Loucy (cell line): ENCODE measurements at regions not wholly inside any gene's neighbourhood (a gene's known extent, or its start where the extent isn't known, plus 50 kb on each side); places are given as distances from the start of the nearest gene placed in this dataset.

Experiments
- H2AFZ ChIP-seq: fragments of 200-600 bp; sonication (generic); 2 replicates; pipeline ENCODE4 v1.6.0; 2016; ENCODE audit warnings: antibody characterized with exemption, mild to moderate bottlenecking, low read length, moderate library complexity
- H3F3A ChIP-seq: fragments of 200-600 bp; 2 replicates; pipeline ENCODE4 v1.6.0; 2016; ENCODE audit warnings: antibody characterized with exemption, low read depth, mild to moderate bottlenecking
- H3K27me3 ChIP-seq: fragments of 200-600 bp; sonication (generic); 2 replicates; pipeline ENCODE4 v1.6.1; 2014; ENCODE audit warnings: low read length, mild to moderate bottlenecking; ENCODE audit not compliant: insufficient read depth, poor library complexity, severe bottlenecking
- H3K36me3 ChIP-seq: fragments of 200-600 bp; sonication (generic); 2 replicates; pipeline ENCODE4 v1.6.1; 2016; ENCODE audit warnings: low read length; ENCODE audit not compliant: insufficient read depth
- H3K4me1 ChIP-seq: fragments of 200-600 bp; sonication (generic); 2 replicates; pipeline ENCODE4 v1.5.1; 2014; ENCODE audit warnings: low read length, mild to moderate bottlenecking; ENCODE audit not compliant: insufficient read depth, poor library complexity, severe bottlenecking
- H3K4me2 ChIP-seq: fragments of 200-600 bp; sonication (generic); 2 replicates; pipeline ENCODE4 v1.6.0; 2014; ENCODE audit warnings: antibody characterized with exemption, low read length, low read depth, mild to moderate bottlenecking; ENCODE audit not compliant: poor library complexity, severe bottlenecking
- H3K4me3 ChIP-seq: fragments of 200-600 bp; sonication (generic); 2 replicates; pipeline ENCODE4 v1.5.1; 2014; ENCODE audit warnings: low read length, mild to moderate bottlenecking, mixed read lengths; ENCODE audit not compliant: poor library complexity, severe bottlenecking
- H3K79me2 ChIP-seq: fragments of 200-600 bp; sonication (generic); 2 replicates; pipeline ENCODE4 v1.6.1; 2014; ENCODE audit warnings: low read length; ENCODE audit not compliant: insufficient read depth
- H3K9ac ChIP-seq: fragments of 200-600 bp; sonication (generic); 2 replicates; pipeline ENCODE4 v1.6.0; 2014; ENCODE audit warnings: mild to moderate bottlenecking, low read depth, low read length, moderate library complexity; ENCODE audit not compliant: poor library complexity, severe bottlenecking
- H3K9me2 ChIP-seq: fragments of 200-600 bp; sonication (generic); replicated peaks from 2 replicates; pipeline ENCODE4 v1.6.1; 2016; ENCODE audit warnings: low read depth, low read length, mixed read lengths
- H3K9me3 ChIP-seq: fragments of 200-600 bp; sonication (generic); 2 replicates; pipeline ENCODE4 v1.6.1; 2014; ENCODE audit warnings: mild to moderate bottlenecking, antibody characterized with exemption, low read length, low read depth; ENCODE audit not compliant: insufficient read depth
- H4K20me1 ChIP-seq: fragments of 200-600 bp; sonication (generic); 2 replicates; pipeline ENCODE4 v1.6.0; 2014; ENCODE audit warnings: antibody characterized with exemption, low read length, mild to moderate bottlenecking; ENCODE audit not compliant: insufficient read depth, poor library complexity, severe bottlenecking
- CTCF ChIP-seq: fragments of 200-600 bp; sonication (generic); conservative IDR thresholded peaks from 2 replicates; pipeline ENCODE4 v1.5.1; 2014; ENCODE audit warnings: mild to moderate bottlenecking, antibody characterized with exemption, low read length
- EZH2phosphoT487 ChIP-seq: fragments of 200-600 bp; IDR thresholded peaks from 2 replicates; pipeline ENCODE4 v1.6.1; 2018; ENCODE audit warnings: antibody characterized with exemption, mild to moderate bottlenecking, moderate library complexity, borderline replicate concordance

GRCh38 chr6:159620947-159621346, 72.1 kb downstream of the SOD2 start:
- Histone ChIP-seq H3K36me3 (no peaks in the 10 kb centered on the region), H3K9me2 (no peaks in the 10 kb centered on the region), H3K79me2 (no peaks in the 10 kb centered on the region), H3K9me3 (no peaks in the 10 kb centered on the region), H3K4me2 (no peak overlapping the region), H3F3A (no peaks in the 10 kb centered on the region), H4K20me1 (no peaks in the 10 kb centered on the region), H3K27me3 (no peaks in the 10 kb centered on the region), H2AFZ (no peak overlapping the region), H3K4me1 (no peaks in the 10 kb centered on the region), H3K9ac (no peak overlapping the region), H3K4me3 (no peak overlapping the region)
- no peak for TF ChIP-seq EZH2phosphoT487
- no peak for TF ChIP-seq CTCF

GRCh38 chr6:159617444-159617843, 75.6 kb downstream of the SOD2 start:
- Histone ChIP-seq H3K36me3 (no peaks in the 10 kb centered on the region), H3K79me2 (no peaks in the 10 kb centered on the region), H3K27me3 (no peaks in the 10 kb centered on the region), H3K4me2 (no peak overlapping the region), H2AFZ (no peak overlapping the region), H3F3A (no peaks in the 10 kb centered on the region), H4K20me1 (no peaks in the 10 kb centered on the region), H3K9ac (no peak overlapping the region), H3K9me3 (peaks cover 4% of the 10 kb centered on the region; the same call in 1 of the 2 replicates), H3K9me2 (no peaks in the 10 kb centered on the region), H3K4me1 (no peaks in the 10 kb centered on the region), H3K4me3 (no peak overlapping the region)
- TF ChIP-seq CTCF (no peak), EZH2phosphoT487 (no peak)

GRCh38 chr6:159616456-159616855, 76.6 kb downstream of the SOD2 start:
- no peak for TF ChIP-seq CTCF
- TF ChIP-seq EZH2phosphoT487, result no peak
- H3K4me1 ChIP-seq, result no peaks in the 10 kb centered on the region
- no peaks in the 10 kb centered on the region for H3F3A ChIP-seq
- H3K4me3 ChIP-seq, result no peak overlapping the region
- H3K36me3 ChIP-seq, result no peaks in the 10 kb centered on the region
- H3K9me2 ChIP-seq, result no peaks in the 10 kb centered on the region
- H3K4me2 ChIP-seq, result no peak overlapping the region
- no peaks in the 10 kb centered on the region for H4K20me1 ChIP-seq
- H3K27me3 ChIP-seq, result no peaks in the 10 kb centered on the region
- no peak overlapping the region for H2AFZ ChIP-seq
- peaks cover 4% of the 10 kb centered on the region; the same call in 1 of the 2 replicates for H3K9me3 ChIP-seq
- no peak overlapping the region for H3K9ac ChIP-seq
- no peaks in the 10 kb centered on the region for H3K79me2 ChIP-seq
